ENCODE measurements at regions not wholly inside any gene's neighbourhood (a gene's known extent, or its start where the extent isn't known, plus 50 kb on each side); places are given as distances from the start of the nearest gene placed in this dataset.
"Not testable (repeated sequence)": the region's sequence is repeated elsewhere in the genome, so short reads cannot be mapped to it uniquely, and the experiment has no call there.

GRCh38 chr22:35138521-35138920 lies 72.6 kb downstream of the ISX start:
- DNase-seq = no peak

- DNase-seq = no peak
Measured at GRCh38 chr22:35140879-35141745, 75.2 kb downstream of the ISX start.

- no peak for DNase-seq
Measured at GRCh38 chr22:35148381-35148780, 82.4 kb downstream of the ISX start.

- DNase-seq = no peak
Measured at GRCh38 chr22:35148866-35149548, 83.0 kb downstream of the ISX start.

GRCh38 chr22:35150183-35151107 lies 84.5 kb downstream of the ISX start:
- peak; percentile 74 for DNase-seq

GRCh38 chr22:35152316-35152715 lies 86.4 kb downstream of the ISX start:
- no peak for DNase-seq

- DNase-seq = peak; percentile 75
Measured at GRCh38 chr22:35154937-35155387, 89.0 kb downstream of the ISX start.

GRCh38 chr22:35155403-35156025 lies 89.6 kb downstream of the ISX start:
- DNase-seq = no peak

GRCh38 chr22:35156945-35157344 lies 91.0 kb downstream of the ISX start:
- DNase-seq = no peak

GRCh38 chr22:35158336-35158735 lies 92.4 kb downstream of the ISX start:
- DNase-seq = no peak

GRCh38 chr22:35159343-35159742 lies 93.4 kb downstream of the ISX start:
- DNase-seq = no peak

GRCh38 chr22:35160268-35160667 lies 94.3 kb downstream of the ISX start:
- no peak for DNase-seq

- DNase-seq = not testable (repeated sequence)
Measured at GRCh38 chr22:35165896-35166295, 91.4 kb upstream of the HMGXB4 start.

GRCh38 chr22:35170716-35171697 lies 86.3 kb upstream of the HMGXB4 start:
- no peak for DNase-seq

- no peak for DNase-seq
Measured at GRCh38 chr22:35172442-35172841, 84.9 kb upstream of the HMGXB4 start.

- no peak for DNase-seq
Measured at GRCh38 chr22:35173655-35174054, 83.6 kb upstream of the HMGXB4 start.

GRCh38 chr22:35174401-35175038 lies 82.8 kb upstream of the HMGXB4 start:
- no peak for DNase-seq

- DNase-seq = no peak
Measured at GRCh38 chr22:35175392-35175791, 81.9 kb upstream of the HMGXB4 start.

GRCh38 chr22:35177811-35178210 lies 79.5 kb upstream of the HMGXB4 start:
- DNase-seq = no peak

GRCh38 chr22:35178446-35178845 lies 78.8 kb upstream of the HMGXB4 start:
- DNase-seq = no peak

- DNase-seq = no peak
Measured at GRCh38 chr22:35183917-35184316, 73.4 kb upstream of the HMGXB4 start.

Measured in right forelimb (tissue), 1 donor.